GM19240 (cell line): ENCODE measurements at regions not wholly inside any gene's neighbourhood (a gene's known extent, or its start where the extent isn't known, plus 50 kb on each side); places are given as distances from the start of the nearest gene placed in this dataset.

Experiments used
- DNase-seq: peaks from one replicate; pipeline ENCODE4 v3.0.0; 2011; ENCODE audit warnings: low spot score; ENCODE audit not compliant: insufficient read length

DNA sequence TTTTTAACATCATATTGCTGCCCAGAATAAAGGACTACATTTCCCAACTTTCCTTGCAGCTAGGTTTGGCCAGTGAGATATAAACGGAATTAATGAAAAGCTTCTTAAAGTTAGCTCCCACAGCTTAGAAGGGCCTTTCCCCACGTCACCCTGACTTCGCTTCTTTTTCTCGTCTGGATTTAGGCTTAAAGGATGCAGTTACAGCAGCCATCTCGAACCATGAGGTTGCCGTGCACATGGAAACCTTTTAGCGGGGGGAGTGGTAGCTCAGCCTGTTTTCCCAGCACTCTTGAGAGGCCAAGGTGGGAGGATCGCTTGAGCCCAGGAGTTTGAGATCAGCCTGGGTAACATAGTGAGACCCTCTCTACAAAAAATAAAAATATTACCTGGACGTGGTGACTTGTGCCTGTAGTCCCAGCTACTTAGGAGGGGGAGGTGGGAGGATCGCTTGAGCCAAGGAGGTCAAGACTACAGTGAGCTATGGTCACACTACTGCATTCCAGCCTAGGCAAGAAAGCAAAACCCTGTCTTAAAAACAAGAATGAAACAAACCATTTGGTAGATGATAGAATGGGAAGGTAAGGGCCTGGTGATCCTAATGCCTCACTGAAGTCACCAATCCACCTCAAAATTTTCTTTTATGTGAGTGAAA, 64.3 kb upstream of the C1GALT1 start:
- no peak for DNase-seq

DNA sequence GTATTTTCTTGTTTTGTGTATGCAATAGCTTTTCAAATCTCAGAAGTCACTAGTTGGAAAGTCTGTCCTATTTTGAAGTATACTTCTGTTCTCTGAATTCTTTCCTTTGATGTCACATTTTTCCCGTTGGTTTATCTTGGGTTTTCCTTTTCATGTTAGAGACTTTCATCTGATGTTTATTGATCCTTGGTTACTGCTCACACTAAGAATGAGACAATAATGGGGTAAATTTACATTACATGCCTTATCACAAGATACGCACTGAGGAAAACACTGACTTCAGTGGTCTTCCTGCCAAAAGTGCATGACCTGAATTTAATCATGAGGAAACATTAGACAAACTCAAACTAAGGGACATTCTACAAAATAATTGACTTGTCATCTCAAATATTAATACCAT, 63.5 kb upstream of the C1GALT1 start:
- DNase-seq = no peak

- DNase-seq = no peak
These were observed 62.6 kb upstream of the C1GALT1 start for GRCh38 chr7:7119729-7120128.

GRCh38 chr7:7122033-7122478, 60.3 kb upstream of the C1GALT1 start:
- no peak for DNase-seq

DNA sequence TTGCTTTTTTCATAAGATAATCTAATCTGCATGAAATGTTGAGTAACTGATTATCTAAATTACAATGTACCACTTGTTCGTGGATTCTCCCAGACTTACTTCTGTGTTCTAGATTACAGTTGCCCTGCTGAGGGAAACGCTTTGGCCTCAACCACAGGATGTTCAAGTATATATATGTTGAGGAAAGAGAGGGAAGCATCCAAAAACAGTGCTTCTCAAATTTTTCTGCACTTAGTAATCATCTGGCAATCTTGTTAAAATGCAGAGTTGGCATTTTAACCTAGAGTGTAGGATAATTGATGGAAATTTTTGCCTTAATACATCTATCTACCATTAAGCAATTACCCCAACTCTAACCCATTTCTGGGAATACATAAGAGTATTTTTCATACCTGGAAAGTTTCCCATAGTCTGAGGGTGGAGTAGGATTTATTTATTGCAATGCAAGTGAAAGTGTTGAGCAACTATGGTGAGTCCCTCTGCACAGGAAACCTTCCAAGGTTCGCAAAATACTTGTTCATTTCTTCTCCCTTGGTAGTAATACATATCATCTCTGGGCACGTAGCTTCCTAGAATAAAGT, 59.6 kb upstream of the C1GALT1 start:
- no peak for DNase-seq

- DNase-seq = no peak
These were observed 56.4 kb upstream of the C1GALT1 start for GRCh38 chr7:7125963-7126362.

DNA sequence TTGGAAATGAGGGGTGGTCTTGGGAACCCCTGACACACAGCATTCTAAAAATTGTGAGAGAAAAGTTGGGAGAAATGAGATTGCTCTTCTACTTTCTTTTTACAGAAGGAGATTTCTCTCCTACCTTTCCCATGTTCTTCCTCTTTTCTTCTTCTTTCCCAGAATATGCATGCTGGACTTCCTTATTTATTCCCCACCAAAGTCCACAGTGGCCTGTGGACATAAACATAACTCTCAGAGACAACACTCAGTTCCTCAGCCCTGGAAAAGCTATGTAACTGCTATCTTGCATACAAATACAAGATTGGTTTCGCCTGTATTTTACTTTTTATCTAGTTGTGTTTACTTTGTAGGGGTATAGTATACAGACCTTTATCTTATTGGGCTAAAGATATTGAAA, 54.6 kb upstream of the C1GALT1 start:
- DNase-seq = no peak

GRCh38 chr7:7129381-7129780, 53.0 kb upstream of the C1GALT1 start:
- DNase-seq = no peak

- DNase-seq = no peak
These were observed 51.1 kb upstream of the C1GALT1 start for GRCh38 chr7:7131273-7131672.
